ENCODE measurements at regions not wholly inside any gene's neighbourhood (a gene's known extent, or its start where the extent isn't known, plus 50 kb on each side); places are given as distances from the start of the nearest gene placed in this dataset.

DNA sequence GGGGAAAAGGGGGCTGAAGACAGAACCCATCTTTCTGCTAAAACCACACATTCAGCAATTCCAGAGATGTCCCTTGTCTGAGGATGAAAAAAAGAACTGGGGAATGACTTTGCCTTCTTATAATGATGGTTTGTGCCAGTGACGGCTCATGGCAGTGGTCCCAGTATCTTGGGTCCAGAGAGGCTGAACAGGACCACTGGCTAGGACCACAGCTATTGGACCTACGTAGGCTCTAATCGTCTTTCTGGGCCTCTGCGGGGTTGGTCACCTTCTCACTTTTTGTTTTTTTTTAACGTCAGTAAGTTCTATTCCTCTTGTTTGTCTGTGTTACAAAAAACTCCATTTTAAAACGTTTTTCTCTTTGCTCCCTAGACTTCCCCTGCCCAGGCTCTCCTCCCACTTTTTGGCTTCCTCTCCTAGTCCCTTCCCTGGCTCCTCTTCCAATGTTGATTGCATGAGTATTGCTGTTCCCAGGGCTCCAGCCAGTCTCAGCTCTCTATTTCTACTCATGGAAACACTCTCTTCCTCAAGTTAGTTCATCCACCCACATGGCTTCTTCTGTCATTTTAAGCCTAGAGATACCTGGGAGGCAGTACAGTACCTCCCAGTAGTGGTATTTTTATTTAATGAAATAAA is 52.6 kb upstream of the STX18 start:
- Histone ChIP-seq H3K9me3 (ENCODE audit: low read depth) (no peaks in the 10 kb centered on the region), H3K36me3 (no peaks in the 10 kb centered on the region), H3K27ac (no peak overlapping the region), H3K4me1 (ENCODE audit: low read depth) (no peaks in the 10 kb centered on the region), H3K4me3 (no peak overlapping the region), H3K27me3 (no peaks in the 10 kb centered on the region)
- DNase-seq (ENCODE audit: low read depth in 1 of 2, low spot score in 1 of 2), result no peak
- TF ChIP-seq, protein P1, sequence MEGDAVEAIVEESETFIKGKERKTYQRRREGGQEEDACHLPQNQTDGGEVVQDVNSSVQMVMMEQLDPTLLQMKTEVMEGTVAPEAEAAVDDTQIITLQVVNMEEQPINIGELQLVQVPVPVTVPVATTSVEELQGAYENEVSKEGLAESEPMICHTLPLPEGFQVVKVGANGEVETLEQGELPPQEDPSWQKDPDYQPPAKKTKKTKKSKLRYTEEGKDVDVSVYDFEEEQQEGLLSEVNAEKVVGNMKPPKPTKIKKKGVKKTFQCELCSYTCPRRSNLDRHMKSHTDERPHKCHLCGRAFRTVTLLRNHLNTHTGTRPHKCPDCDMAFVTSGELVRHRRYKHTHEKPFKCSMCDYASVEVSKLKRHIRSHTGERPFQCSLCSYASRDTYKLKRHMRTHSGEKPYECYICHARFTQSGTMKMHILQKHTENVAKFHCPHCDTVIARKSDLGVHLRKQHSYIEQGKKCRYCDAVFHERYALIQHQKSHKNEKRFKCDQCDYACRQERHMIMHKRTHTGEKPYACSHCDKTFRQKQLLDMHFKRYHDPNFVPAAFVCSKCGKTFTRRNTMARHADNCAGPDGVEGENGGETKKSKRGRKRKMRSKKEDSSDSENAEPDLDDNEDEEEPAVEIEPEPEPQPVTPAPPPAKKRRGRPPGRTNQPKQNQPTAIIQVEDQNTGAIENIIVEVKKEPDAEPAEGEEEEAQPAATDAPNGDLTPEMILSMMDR (IDR thresholded peaks at IDR 0.05; ENCODE audit: low read depth, low read length), result no peak

DNA sequence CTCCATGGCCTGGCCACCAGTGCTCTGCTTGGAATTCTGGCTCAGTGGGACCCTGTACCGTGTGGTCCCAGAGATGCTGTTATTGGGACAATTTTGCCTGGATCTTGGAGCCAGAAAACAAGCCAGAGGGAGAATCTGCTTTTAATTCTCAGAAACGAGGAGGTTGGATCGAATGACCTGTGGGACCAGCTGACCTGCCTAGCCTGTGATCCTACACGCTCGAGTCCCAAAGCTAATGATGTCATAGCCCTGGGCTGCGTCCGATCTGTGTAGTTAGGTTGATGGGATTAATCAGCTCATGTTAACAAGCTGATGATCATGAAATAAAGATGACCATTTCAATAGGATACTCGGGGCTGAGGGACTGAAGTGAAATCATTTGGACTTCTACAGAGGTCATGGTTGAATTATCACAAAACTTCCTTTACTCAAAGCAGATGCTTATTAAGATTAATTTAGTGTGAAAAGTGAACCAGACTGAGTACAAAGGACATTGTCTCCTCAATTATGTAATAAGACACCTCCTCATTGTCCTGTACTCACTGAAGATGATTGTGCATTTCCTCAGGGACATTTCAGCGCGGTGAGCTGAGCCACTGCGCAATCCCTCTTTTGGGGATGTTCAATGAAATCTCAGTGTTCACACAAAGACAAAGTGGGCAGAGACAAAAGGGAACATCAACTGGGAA is 51.9 kb upstream of the STX18 start:
- Histone ChIP-seq H3K4me1 (ENCODE audit: low read depth) (no peaks in the 10 kb centered on the region), H3K27ac (no peak overlapping the region), H3K9me3 (ENCODE audit: low read depth) (no peaks in the 10 kb centered on the region), H3K27me3 (no peaks in the 10 kb centered on the region), H3K36me3 (no peaks in the 10 kb centered on the region), H3K4me3 (no peak overlapping the region)
- no peak for DNase-seq (ENCODE audit: low read depth in 1 of 2, low spot score in 1 of 2)
- TF ChIP-seq, protein P1 (IDR thresholded peaks at IDR 0.05; ENCODE audit: low read depth, low read length), result no peak

DNA sequence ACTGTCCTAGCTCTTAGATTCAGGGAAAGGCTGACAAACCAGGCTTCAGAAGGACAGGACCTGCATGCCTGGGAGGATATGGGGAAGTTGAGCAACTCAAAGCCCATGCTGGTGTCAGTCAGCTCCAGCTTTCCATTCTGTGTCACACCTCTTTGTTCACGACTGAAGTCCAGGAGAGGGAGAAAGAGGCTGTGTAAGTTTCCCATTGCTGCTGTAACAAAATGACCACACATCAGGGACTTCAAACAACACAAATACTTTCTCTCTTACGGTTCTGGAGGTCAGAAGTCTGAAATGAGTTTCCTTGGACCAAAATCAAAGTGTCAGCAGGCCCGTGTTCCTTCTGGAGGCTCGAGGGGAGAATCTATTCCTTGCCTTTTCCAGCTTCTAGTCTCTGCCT is 50.6 kb upstream of the STX18 start:
- Histone ChIP-seq H3K27me3 (no peaks in the 10 kb centered on the region), H3K4me3 (no peak overlapping the region), H3K36me3 (no peaks in the 10 kb centered on the region), H3K9me3 (ENCODE audit: low read depth) (no peaks in the 10 kb centered on the region), H3K27ac (no peak overlapping the region), H3K4me1 (ENCODE audit: low read depth) (no peaks in the 10 kb centered on the region)
- DNase-seq (ENCODE audit: low read depth in 1 of 2, low spot score in 1 of 2), result no peak
- TF ChIP-seq, protein P1 (IDR thresholded peaks at IDR 0.05; ENCODE audit: low read depth, low read length), result no peak
